ENCODE measurements at regions not wholly inside any gene's neighbourhood (a gene's known extent, or its start where the extent isn't known, plus 50 kb on each side); places are given as distances from the start of the nearest gene placed in this dataset.

- Histone ChIP-seq H3K27ac (replicated peaks) (no peak overlapping the region), H3K27me3 (ENCODE audit: insufficient read depth, poor library complexity, severe bottlenecking) (no peaks in the 10 kb centered on the region), H3K4me3 (replicated peaks; ENCODE audit: insufficient read depth, low read length) (no peak overlapping the region)
- TF ChIP-seq GABPA (IDR thresholded peaks at IDR 0.05; ENCODE audit: low read depth) (no peak), SPI1 (IDR thresholded peaks at IDR 0.05; ENCODE audit: borderline replicate concordance, low read depth) (no peak), POLR2AphosphoS5 (IDR thresholded peaks at IDR 0.05; ENCODE audit: low read depth) (no peak), CTCF (IDR thresholded peaks at IDR 0.05; ENCODE audit: insufficient read depth, low read length) (no peak)
- TF ChIP-seq, protein P1, sequence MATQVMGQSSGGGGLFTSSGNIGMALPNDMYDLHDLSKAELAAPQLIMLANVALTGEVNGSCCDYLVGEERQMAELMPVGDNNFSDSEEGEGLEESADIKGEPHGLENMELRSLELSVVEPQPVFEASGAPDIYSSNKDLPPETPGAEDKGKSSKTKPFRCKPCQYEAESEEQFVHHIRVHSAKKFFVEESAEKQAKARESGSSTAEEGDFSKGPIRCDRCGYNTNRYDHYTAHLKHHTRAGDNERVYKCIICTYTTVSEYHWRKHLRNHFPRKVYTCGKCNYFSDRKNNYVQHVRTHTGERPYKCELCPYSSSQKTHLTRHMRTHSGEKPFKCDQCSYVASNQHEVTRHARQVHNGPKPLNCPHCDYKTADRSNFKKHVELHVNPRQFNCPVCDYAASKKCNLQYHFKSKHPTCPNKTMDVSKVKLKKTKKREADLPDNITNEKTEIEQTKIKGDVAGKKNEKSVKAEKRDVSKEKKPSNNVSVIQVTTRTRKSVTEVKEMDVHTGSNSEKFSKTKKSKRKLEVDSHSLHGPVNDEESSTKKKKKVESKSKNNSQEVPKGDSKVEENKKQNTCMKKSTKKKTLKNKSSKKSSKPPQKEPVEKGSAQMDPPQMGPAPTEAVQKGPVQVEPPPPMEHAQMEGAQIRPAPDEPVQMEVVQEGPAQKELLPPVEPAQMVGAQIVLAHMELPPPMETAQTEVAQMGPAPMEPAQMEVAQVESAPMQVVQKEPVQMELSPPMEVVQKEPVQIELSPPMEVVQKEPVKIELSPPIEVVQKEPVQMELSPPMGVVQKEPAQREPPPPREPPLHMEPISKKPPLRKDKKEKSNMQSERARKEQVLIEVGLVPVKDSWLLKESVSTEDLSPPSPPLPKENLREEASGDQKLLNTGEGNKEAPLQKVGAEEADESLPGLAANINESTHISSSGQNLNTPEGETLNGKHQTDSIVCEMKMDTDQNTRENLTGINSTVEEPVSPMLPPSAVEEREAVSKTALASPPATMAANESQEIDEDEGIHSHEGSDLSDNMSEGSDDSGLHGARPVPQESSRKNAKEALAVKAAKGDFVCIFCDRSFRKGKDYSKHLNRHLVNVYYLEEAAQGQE (IDR thresholded peaks at IDR 0.05; ENCODE audit: insufficient replicate concordance, low read depth), result no peak
- DNase-seq (ENCODE audit: low read depth in 1 of 2, low spot score in 1 of 2), result no peak
Measured at GRCh38 chr5:115735108-115735998, 81.1 kb downstream of the CDO1 start.

DNA sequence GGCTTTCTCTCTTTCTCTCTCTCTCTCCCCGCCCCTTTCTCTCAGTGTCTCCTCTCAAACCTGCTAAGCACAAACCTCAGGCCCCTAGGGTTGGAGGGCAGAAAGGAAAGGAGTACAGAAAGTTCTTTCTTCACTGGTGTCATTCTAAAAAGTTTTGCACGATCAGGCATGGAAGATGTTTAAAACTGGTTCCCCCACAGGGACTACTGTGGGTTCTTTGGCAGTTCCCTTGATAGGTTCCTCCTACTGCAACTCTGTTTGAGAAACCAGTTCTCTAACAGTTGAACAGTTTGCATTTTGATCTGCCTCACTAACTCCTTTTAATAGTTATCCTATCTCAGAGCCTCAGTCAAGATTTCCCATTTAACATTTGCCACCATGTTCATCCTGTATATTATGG is 82.9 kb downstream of the CDO1 start:
- Histone ChIP-seq H3K27ac (replicated peaks) (no peak overlapping the region), H3K27me3 (ENCODE audit: insufficient read depth, poor library complexity, severe bottlenecking) (no peaks in the 10 kb centered on the region), H3K4me3 (replicated peaks; ENCODE audit: insufficient read depth, low read length) (no peak overlapping the region)
- no peak for DNase-seq (ENCODE audit: low read depth in 1 of 2, low spot score in 1 of 2)
- TF ChIP-seq POLR2AphosphoS5 (IDR thresholded peaks at IDR 0.05; ENCODE audit: low read depth), result no peak
- no peak for TF ChIP-seq GABPA (IDR thresholded peaks at IDR 0.05; ENCODE audit: low read depth)
- TF ChIP-seq SPI1 (IDR thresholded peaks at IDR 0.05; ENCODE audit: borderline replicate concordance, low read depth), result no peak
- TF ChIP-seq CTCF (IDR thresholded peaks at IDR 0.05; ENCODE audit: insufficient read depth, low read length), result no peak
- TF ChIP-seq, protein P1 (IDR thresholded peaks at IDR 0.05; ENCODE audit: insufficient replicate concordance, low read depth), result no peak

DNA sequence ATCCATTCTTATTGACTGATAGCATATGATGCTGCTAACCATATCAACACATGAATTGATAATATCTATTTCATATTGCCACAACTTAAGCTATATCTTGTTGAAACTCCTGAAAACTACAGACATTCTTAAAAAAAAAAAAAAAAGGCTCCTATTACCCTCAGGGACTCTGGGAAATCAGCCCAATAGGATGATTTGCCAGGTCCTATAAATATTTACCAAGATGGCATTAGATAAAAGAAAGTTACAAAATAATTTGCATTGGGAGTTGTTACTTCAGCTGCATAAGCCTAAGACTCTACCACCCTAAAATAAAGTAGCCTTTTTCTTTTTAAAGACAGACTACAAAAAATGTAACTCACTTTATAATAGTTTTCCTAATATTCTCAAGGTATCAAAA is 84.4 kb downstream of the CDO1 start:
- H3K27me3 ChIP-seq (ENCODE audit: insufficient read depth, poor library complexity, severe bottlenecking), result no peaks in the 10 kb centered on the region
- no peak overlapping the region for H3K4me3 ChIP-seq (replicated peaks; ENCODE audit: insufficient read depth, low read length)

More for the DNA sequence above, 84.4 kb downstream of the CDO1 start:
- DNase-seq (ENCODE audit: low read depth in 1 of 2, low spot score in 1 of 2), result no peak
- H3K27ac ChIP-seq (replicated peaks), result no peak overlapping the region
- no peak for TF ChIP-seq GABPA (IDR thresholded peaks at IDR 0.05; ENCODE audit: low read depth)
- TF ChIP-seq SPI1 (IDR thresholded peaks at IDR 0.05; ENCODE audit: borderline replicate concordance, low read depth), result no peak
- TF ChIP-seq, protein P1 (IDR thresholded peaks at IDR 0.05; ENCODE audit: insufficient replicate concordance, low read depth), result no peak
- no peak for TF ChIP-seq POLR2AphosphoS5 (IDR thresholded peaks at IDR 0.05; ENCODE audit: low read depth)
- TF ChIP-seq CTCF (IDR thresholded peaks at IDR 0.05; ENCODE audit: insufficient read depth, low read length), result no peak

All from HL-60 (cell line).